Mucosa of descending colon (tissue), 3 donors: ENCODE measurements at regions not wholly inside any gene's neighbourhood (a gene's known extent, or its start where the extent isn't known, plus 50 kb on each side); places are given as distances from the start of the nearest gene placed in this dataset.

Experiments used
- ATAC-seq: fragments of 200-7000 bp; cut with Tn5 transposase; one replicate; pipeline ENCODE4 v1.9.1; 2020; ENCODE audit warnings: mild to moderate bottlenecking, moderate library complexity
- DNase-seq, 3 donors: peaks; one replicate each; pipeline ENCODE4 v3.0.0-alpha.2; 2020
- H3K36me3 ChIP-seq: fragments of 200-600 bp; one replicate; pipeline ENCODE4 v1.8.0; 2021; ENCODE audit warnings: low read depth, mild to moderate bottlenecking
- H3K4me1 ChIP-seq: fragments of 200-600 bp; one replicate; pipeline ENCODE4 v1.8.0; 2021; ENCODE audit warnings: low read depth, mild to moderate bottlenecking
- H3K4me3 ChIP-seq: fragments of 200-600 bp; one replicate; pipeline ENCODE4 v1.8.0; 2021; ENCODE audit warnings: mild to moderate bottlenecking
- H3K9me3 ChIP-seq: fragments of 200-600 bp; one replicate; pipeline ENCODE4 v1.8.0; 2021; ENCODE audit warnings: mild to moderate bottlenecking
- CTCF ChIP-seq: fragments of 200-600 bp; IDR thresholded peaks from one replicate; pipeline ENCODE4 v1.8.0; 2022; ENCODE audit warnings: antibody characterized with exemption, mild to moderate bottlenecking
- intact Hi-C, 2 donors: fragments of 100-400 bp; cut with DNase I in 1 of 2; cut with micrococcal nuclease in 1 of 2; formaldehyde crosslinking; loops; one replicate each; pipeline versions ENCODE4 v1.11.0 to v1.11.1; 2022; cut with DNase I, micrococcal nuclease
- donor health status: DM: no; HTN: no; CAD: no; lungs with moderate emphysema.
- donor health status: DM: no; HTN: no; CAD: no.
- donor health status: DM: no; HTN: yes; CAD: no.

- DNase-seq (no peak), ATAC-seq (no peak)
- H3K4me1 ChIP-seq, result no peaks in the 10 kb centered on the region
- H3K4me3 ChIP-seq, result no peak overlapping the region
- intact Hi-C loops, result no loop called here
- no peak for TF ChIP-seq CTCF
- no peaks in the 10 kb centered on the region for H3K36me3 ChIP-seq
- no peaks in the 10 kb centered on the region for H3K9me3 ChIP-seq
These were observed 1491.2 kb downstream of the BRD1 start for GRCh38 chr22:48336339-48337060.

- intact Hi-C loops, result no loop called here
- TF ChIP-seq CTCF, result no peak
- no peaks in the 10 kb centered on the region for H3K9me3 ChIP-seq
- no peaks in the 10 kb centered on the region for H3K4me1 ChIP-seq
- ATAC-seq, result no peak
- no peaks in the 10 kb centered on the region for H3K36me3 ChIP-seq
- DNase-seq, result no peak
- H3K4me3 ChIP-seq, result no peak overlapping the region
These were observed 1492.1 kb downstream of the BRD1 start for GRCh38 chr22:48335442-48336139.

- TF ChIP-seq CTCF, result no peak
- Histone ChIP-seq H3K4me3 (no peak overlapping the region), H3K4me1 (no peaks in the 10 kb centered on the region), H3K36me3 (no peaks in the 10 kb centered on the region), H3K9me3 (no peaks in the 10 kb centered on the region)
- no peak for ATAC-seq
- no peak for DNase-seq
- intact Hi-C loops, result no loop called here
These were observed 1492.7 kb downstream of the BRD1 start for GRCh38 chr22:48334971-48335370.

GRCh38 chr22:48333816-48334735 is 1493.6 kb downstream of the BRD1 start:
- no peak for ATAC-seq
- TF ChIP-seq CTCF, result no peak
- intact Hi-C loops, result no loop called here

GRCh38 chr22:48333323-48333763 is 1494.3 kb downstream of the BRD1 start:
- TF ChIP-seq CTCF, result no peak
- no peaks in the 10 kb centered on the region for H3K4me1 ChIP-seq
- H3K36me3 ChIP-seq, result no peaks in the 10 kb centered on the region
- no peak overlapping the region for H3K4me3 ChIP-seq
- no peaks in the 10 kb centered on the region for H3K9me3 ChIP-seq
- intact Hi-C loops, result no loop called here
- no peak for ATAC-seq
- no peak for DNase-seq

More at GRCh38 chr22:48333816-48334735, 1493.6 kb downstream of the BRD1 start:
- Histone ChIP-seq H3K9me3 (no peaks in the 10 kb centered on the region), H3K4me1 (no peaks in the 10 kb centered on the region), H3K36me3 (no peaks in the 10 kb centered on the region), H3K4me3 (no peak overlapping the region)
- DNase-seq, result no peak
